DMS79 (cell line): ENCODE measurements at regions not wholly inside any gene's neighbourhood (a gene's known extent, or its start where the extent isn't known, plus 50 kb on each side); places are given as distances from the start of the nearest gene placed in this dataset.
A peak's percentile ranks its signal among the peaks of the same experiment; 100 is the strongest.

Experiments
- DNase-seq: peaks from one replicate; lab custom pipeline; 2025; lab: John Stamatoyannopoulos, UW

- DNase-seq, result no peak
Measured at GRCh38 chr6:101212640-101213039, 180.9 kb upstream of the GRIK2 start.

- no peak for DNase-seq
Measured at GRCh38 chr6:101222007-101222406, 171.5 kb upstream of the GRIK2 start.

GRCh38 chr6:101224751-101225150 lies 168.8 kb upstream of the GRIK2 start:
- DNase-seq, result no peak

GRCh38 chr6:101226677-101227135 lies 166.8 kb upstream of the GRIK2 start:
- DNase-seq, result no peak

- DNase-seq, result no peak
Measured at GRCh38 chr6:101230866-101231265, 162.6 kb upstream of the GRIK2 start.

- DNase-seq, result no peak
Measured at GRCh38 chr6:101231606-101232235, 161.8 kb upstream of the GRIK2 start.

GRCh38 chr6:101232961-101233360 lies 160.5 kb upstream of the GRIK2 start:
- DNase-seq, result no peak

- no peak for DNase-seq
Measured at GRCh38 chr6:101236709-101237108, 156.8 kb upstream of the GRIK2 start.

- no peak for DNase-seq
Measured at GRCh38 chr6:101241442-101241841, 152.1 kb upstream of the GRIK2 start.

- DNase-seq, result no peak
Measured at GRCh38 chr6:101249470-101249869, 144.0 kb upstream of the GRIK2 start.

- no peak for DNase-seq
Measured at GRCh38 chr6:101257163-101257562, 136.3 kb upstream of the GRIK2 start.

GRCh38 chr6:101259505-101259904 lies 134.0 kb upstream of the GRIK2 start:
- no peak for DNase-seq

GRCh38 chr6:101263596-101263995 lies 129.9 kb upstream of the GRIK2 start:
- no peak for DNase-seq

- DNase-seq, result no peak
Measured at GRCh38 chr6:101266063-101266462, 127.4 kb upstream of the GRIK2 start.

GRCh38 chr6:101268541-101268940 lies 125.0 kb upstream of the GRIK2 start:
- DNase-seq, result no peak

- no peak for DNase-seq
Measured at GRCh38 chr6:101275251-101275650, 118.3 kb upstream of the GRIK2 start.

- DNase-seq, result peak; percentile 4
Measured at GRCh38 chr6:101276066-101276465, 117.4 kb upstream of the GRIK2 start.

- DNase-seq, result no peak
Measured at GRCh38 chr6:101279410-101279809, 114.1 kb upstream of the GRIK2 start.

- no peak for DNase-seq
Measured at GRCh38 chr6:101281266-101281665, 112.2 kb upstream of the GRIK2 start.

- no peak for DNase-seq
Measured at GRCh38 chr6:101284131-101284530, 109.4 kb upstream of the GRIK2 start.

GRCh38 chr6:101286146-101286545 lies 107.4 kb upstream of the GRIK2 start:
- DNase-seq, result no peak

- no peak for DNase-seq
Measured at GRCh38 chr6:101290346-101290745, 103.2 kb upstream of the GRIK2 start.

GRCh38 chr6:101294051-101294638 lies 99.4 kb upstream of the GRIK2 start:
- no peak for DNase-seq

- no peak for DNase-seq
Measured at GRCh38 chr6:101294676-101295075, 98.8 kb upstream of the GRIK2 start.
